Stomach (tissue), 4 donors: ENCODE measurements at regions not wholly inside any gene's neighbourhood (a gene's known extent, or its start where the extent isn't known, plus 50 kb on each side); places are given as distances from the start of the nearest gene placed in this dataset.

Experiments
- POLR2A ChIP-seq, 4 donors: fragments of 450-650 bp; IDR thresholded peaks; one replicate each; pipeline ENCODE4 v1.6.1; 2016; ENCODE audit warnings: antibody characterized with exemption in 4 of 4, control low read depth in 2 of 4, mild to moderate bottlenecking in 1 of 4, moderate library complexity in 1 of 4
- POLR2AphosphoS5 ChIP-seq, 3 donors: sonication (generic); formaldehyde crosslinking; IDR thresholded peaks; one replicate each; pipeline ENCODE4 v1.6.1; 2016; ENCODE audit warnings: antibody characterized with exemption in 3 of 3
- TF ChIP-seq, protein P1 (sequence below), 7 experiments: fragments of 450-650 bp in 4 of 7; fragments of 200-600 bp in 3 of 7; sonication (generic) in 3 of 7; IDR thresholded peaks; one replicate each; pipeline ENCODE4 v1.5.1; 2016 to 2019; ENCODE audit warnings: antibody characterized with exemption in 7 of 7, control low read depth in 2 of 7, mild to moderate bottlenecking in 1 of 7

DNA sequence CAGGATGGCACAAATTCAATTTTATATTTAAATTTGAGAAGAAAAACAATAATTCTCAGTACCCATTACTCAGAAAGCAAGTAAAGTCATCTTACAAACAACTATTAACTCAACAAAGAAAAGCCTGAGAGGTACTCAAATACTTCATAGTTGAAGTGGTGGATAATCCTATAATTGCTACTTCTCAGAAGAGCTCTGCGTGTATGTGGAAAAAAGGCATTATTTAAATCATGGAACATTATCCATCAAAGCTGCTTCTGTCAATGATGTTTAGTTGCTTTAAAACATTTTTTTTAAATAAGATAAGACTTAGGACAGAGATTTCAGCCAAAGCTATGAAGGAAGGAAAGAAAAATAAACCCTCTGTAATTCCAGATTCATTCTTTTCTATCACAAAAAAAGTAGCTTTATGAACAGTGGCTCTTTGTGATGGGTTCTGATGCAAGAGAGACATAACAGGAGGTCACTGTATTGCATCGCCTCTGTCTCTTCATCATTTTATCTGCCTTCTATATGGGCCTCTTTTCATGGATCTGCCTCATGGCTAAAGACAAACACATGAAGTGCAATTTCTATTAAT lies 367.9 kb upstream of the SLC35B3 start:
- TF ChIP-seq, protein P1, sequence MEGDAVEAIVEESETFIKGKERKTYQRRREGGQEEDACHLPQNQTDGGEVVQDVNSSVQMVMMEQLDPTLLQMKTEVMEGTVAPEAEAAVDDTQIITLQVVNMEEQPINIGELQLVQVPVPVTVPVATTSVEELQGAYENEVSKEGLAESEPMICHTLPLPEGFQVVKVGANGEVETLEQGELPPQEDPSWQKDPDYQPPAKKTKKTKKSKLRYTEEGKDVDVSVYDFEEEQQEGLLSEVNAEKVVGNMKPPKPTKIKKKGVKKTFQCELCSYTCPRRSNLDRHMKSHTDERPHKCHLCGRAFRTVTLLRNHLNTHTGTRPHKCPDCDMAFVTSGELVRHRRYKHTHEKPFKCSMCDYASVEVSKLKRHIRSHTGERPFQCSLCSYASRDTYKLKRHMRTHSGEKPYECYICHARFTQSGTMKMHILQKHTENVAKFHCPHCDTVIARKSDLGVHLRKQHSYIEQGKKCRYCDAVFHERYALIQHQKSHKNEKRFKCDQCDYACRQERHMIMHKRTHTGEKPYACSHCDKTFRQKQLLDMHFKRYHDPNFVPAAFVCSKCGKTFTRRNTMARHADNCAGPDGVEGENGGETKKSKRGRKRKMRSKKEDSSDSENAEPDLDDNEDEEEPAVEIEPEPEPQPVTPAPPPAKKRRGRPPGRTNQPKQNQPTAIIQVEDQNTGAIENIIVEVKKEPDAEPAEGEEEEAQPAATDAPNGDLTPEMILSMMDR (IDR thresholded peaks at IDR 0.05): no peak
- TF ChIP-seq POLR2AphosphoS5 (IDR thresholded peaks at IDR 0.05) (no peak), POLR2A (IDR thresholded peaks at IDR 0.05) (no peak)
